BLaER1 (cell line): ENCODE measurements at regions not wholly inside any gene's neighbourhood (a gene's known extent, or its start where the extent isn't known, plus 50 kb on each side); places are given as distances from the start of the nearest gene placed in this dataset.

Experiments
- H3K27ac ChIP-seq: shearing (Covaris generic); formaldehyde crosslinking; 2 replicates; pipeline ENCODE4 v1.8.1; 2022
- H3K27me3 ChIP-seq: shearing (Covaris generic); formaldehyde crosslinking; 2 replicates; pipeline ENCODE4 v1.8.1; 2022
- H3K36me3 ChIP-seq: shearing (Covaris generic); formaldehyde crosslinking; 2 replicates; pipeline ENCODE4 v1.8.1; 2022
- H3K4me1 ChIP-seq: shearing (Covaris generic); formaldehyde crosslinking; 2 replicates; pipeline ENCODE4 v1.8.1; 2022
- H3K4me2 ChIP-seq: shearing (Covaris generic); formaldehyde crosslinking; 2 replicates; pipeline ENCODE4 v1.8.1; 2022
- H3K4me3 ChIP-seq: shearing (Covaris generic); formaldehyde crosslinking; 2 replicates; pipeline ENCODE4 v1.8.1; 2022
- H3K9ac ChIP-seq: shearing (Covaris generic); formaldehyde crosslinking; 2 replicates; pipeline ENCODE4 v1.8.1; 2022
- H3K9me3 ChIP-seq: shearing (Covaris generic); formaldehyde crosslinking; 2 replicates; pipeline ENCODE4 v1.8.1; 2022
- H4K20me1 ChIP-seq: shearing (Covaris generic); formaldehyde crosslinking; 2 replicates; pipeline ENCODE4 v1.8.1; 2022
- Cebpa-rat ChIP-seq: shearing (Covaris generic); IDR thresholded peaks from 2 replicates; pipeline ENCODE4 v1.8.1; 2022

DNA sequence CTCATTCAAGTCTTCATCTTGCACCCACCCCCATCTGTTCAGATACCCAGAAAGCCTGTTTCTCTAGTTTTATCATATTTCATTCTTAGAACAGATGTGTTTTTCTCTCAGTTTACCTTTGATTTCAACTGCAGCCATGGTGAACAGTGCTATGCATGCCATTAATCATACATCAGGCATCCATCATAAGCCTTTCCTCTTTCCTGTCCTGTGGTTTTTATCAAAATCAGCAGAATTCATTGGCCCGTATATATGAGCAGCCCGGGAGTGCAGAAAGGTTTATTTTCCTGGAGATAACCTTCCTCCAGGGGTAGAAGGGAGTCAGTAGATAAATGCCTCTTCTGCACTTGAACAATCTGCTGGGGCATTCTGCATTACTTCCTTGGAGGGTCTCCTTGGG, 65.7 kb downstream of the IL21 start:
- TF ChIP-seq Cebpa-rat = no peak
- H3K4me3 ChIP-seq = no peak overlapping the region
- H3K9ac ChIP-seq = no peak overlapping the region
- no peak overlapping the region for H3K27ac ChIP-seq
- no peaks in the 10 kb centered on the region for H3K9me3 ChIP-seq
- no peaks in the 10 kb centered on the region for H3K27me3 ChIP-seq
- no peaks in the 10 kb centered on the region for H4K20me1 ChIP-seq
- H3K36me3 ChIP-seq = no peaks in the 10 kb centered on the region
- peaks cover 8% of the 10 kb centered on the region for H3K4me1 ChIP-seq
- H3K4me2 ChIP-seq = peak overlapping the region; percentile 30; the same call in 1 of the 2 replicates

DNA sequence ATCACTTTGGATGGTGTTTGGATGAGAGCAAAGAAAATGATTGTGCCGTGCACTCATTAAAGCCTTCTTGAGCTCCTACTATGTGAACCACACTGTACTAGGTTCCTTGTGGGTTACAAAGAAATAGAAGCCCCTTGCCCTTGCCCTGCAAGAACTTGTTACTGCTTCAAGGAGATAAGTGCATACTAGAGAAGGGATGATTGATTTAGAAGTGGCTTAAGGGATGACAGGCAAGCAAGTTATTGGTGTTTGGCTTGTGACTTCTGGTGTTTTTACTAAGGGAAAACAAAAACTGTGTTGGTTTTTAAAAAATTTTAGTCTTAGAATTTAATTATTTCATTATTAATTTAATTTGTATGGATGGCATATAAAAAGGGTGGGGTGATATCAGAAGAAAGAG, 67.4 kb downstream of the IL21 start:
- H3K9me3 ChIP-seq = no peaks in the 10 kb centered on the region
- H3K27ac ChIP-seq = no peak overlapping the region
- no peak overlapping the region for H3K9ac ChIP-seq
- no peak overlapping the region for H3K4me2 ChIP-seq
- no peak overlapping the region for H3K4me3 ChIP-seq
- no peaks in the 10 kb centered on the region for H3K36me3 ChIP-seq
- no peak for TF ChIP-seq Cebpa-rat
- peaks cover 8% of the 10 kb centered on the region for H3K4me1 ChIP-seq
- H4K20me1 ChIP-seq = no peaks in the 10 kb centered on the region
- H3K27me3 ChIP-seq = no peaks in the 10 kb centered on the region

DNA sequence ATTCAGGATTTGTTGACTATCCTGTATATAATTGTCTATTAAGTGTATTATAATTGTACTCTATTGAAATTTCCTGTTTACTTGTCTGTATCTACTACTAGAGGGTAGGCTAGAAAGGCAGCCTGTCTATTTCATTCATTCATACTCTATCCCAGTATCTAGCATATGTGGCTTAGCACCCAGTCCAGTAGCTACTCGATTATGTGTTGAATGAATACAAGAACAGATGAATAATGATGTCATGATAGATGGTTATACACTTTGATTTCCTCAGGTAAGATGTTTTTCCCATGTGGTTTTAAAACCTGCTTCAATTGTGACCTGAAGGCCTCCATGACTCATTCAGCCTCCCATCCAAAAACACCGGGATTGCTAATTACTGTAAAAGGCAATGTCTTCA, 68.0 kb downstream of the IL21 start:
- Histone ChIP-seq H3K9me3 (no peaks in the 10 kb centered on the region), H3K4me1 (peaks cover 8% of the 10 kb centered on the region), H3K4me2 (no peak overlapping the region), H4K20me1 (no peaks in the 10 kb centered on the region), H3K27me3 (no peaks in the 10 kb centered on the region), H3K36me3 (no peaks in the 10 kb centered on the region), H3K9ac (no peak overlapping the region), H3K27ac (no peak overlapping the region), H3K4me3 (no peak overlapping the region)
- TF ChIP-seq Cebpa-rat = no peak

DNA sequence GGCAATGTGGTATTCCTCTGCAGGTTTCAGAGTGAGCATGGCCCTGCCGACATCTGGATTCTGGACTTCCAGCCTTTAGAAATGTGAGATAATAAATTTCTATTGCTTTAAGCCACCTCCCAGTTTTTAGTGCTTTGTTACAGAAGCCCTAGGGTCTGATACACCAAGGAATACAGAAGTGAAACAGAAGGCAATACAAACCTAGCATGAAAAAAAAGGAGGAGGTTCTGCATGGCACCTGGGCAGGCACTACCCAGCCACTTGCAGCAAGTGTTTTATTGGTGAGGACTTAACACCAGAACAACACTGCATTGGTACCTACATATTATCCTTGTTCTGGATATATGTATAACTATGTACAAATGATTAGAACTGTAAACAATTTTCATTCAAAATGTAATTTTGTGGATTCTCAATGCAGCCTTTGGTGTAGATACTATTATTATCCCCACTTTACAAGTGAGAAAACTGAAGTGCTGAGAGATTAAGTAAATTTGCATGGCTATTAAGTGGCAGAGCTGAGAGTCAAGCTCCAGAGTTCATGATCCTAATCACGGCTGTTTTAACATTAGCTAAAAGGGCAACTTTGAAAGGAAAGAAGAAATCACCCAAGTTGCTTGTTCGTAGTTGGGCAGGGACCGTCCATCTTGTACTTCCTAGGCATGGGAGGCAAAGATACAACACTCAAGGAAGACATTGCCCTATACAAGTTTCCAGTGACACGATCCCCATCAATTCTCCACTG, 71.8 kb downstream of the IL21 start:
- no peaks in the 10 kb centered on the region for H4K20me1 ChIP-seq
- no peak overlapping the region for H3K4me2 ChIP-seq
- no peaks in the 10 kb centered on the region for H3K27me3 ChIP-seq
- H3K4me3 ChIP-seq = no peak overlapping the region
- H3K36me3 ChIP-seq = no peaks in the 10 kb centered on the region
- H3K27ac ChIP-seq = no peak overlapping the region
- H3K9me3 ChIP-seq = no peaks in the 10 kb centered on the region
- no peak overlapping the region for H3K9ac ChIP-seq
- TF ChIP-seq Cebpa-rat = no peak
- no peaks in the 10 kb centered on the region for H3K4me1 ChIP-seq

DNA sequence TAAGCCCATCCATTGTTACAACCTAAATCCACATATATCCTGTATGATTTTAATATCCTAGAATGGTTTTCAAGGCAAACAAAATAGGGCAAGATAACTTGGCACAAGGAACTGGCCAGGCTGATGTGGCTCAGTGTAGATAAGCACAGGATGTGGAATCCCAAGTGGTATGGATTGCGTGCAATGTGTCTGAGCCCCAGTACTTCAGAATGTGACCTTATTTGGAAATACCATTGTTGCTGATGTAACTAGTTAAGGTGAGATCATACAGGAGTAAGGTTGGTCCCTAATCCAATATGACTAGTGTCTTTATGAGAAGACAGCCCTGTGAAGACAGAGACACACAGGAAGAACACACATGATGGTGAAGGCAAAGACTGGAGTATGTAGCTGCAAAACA, 72.4 kb downstream of the IL21 start:
- no peak for TF ChIP-seq Cebpa-rat
- no peak overlapping the region for H3K4me2 ChIP-seq

DNA sequence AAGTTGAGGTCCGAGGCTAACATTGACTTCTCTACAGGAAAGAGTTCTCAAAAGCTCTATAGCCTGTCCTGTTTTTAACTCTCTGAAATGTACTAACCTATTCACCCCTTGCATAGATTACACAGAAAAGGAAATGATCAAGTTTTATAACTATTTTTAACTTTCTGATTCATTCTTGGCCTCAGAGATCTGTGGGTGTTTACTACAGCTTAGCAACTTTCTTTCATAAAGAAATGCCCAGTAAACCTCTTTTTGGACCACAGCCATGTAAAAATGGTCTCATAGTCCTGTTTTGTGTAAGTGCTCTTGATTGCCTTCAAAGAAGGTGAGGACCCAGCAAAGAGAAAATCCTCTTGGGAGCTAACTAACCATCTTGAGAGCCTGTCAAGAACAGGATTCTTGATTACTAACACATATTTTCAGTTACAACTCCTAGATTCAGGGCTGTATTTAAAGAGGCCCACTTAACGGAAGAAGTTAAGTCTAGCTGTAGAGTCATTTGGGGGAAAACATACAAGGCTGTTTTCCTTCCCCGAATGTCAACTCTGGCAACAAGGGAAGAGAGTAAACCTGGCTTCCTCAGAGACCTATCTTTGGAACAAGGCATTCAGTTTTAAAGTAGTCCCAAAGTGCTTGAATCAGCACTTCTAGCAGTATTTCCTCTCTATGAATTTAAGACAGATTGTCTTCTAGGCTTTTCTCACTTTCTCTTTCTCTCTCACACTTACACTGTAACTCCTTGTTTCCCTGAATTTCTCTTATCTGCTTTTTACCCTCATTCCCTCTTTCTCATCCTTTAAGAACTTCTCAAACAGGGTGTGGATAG, 78.2 kb downstream of the IL21 start:
- TF ChIP-seq Cebpa-rat = no peak
- no peak overlapping the region for H3K9ac ChIP-seq
- no peaks in the 10 kb centered on the region for H3K36me3 ChIP-seq
- H3K27me3 ChIP-seq = no peaks in the 10 kb centered on the region
- no peak overlapping the region for H3K4me2 ChIP-seq
- H4K20me1 ChIP-seq = no peaks in the 10 kb centered on the region
- no peaks in the 10 kb centered on the region for H3K4me1 ChIP-seq
- H3K4me3 ChIP-seq = no peak overlapping the region
- no peak overlapping the region for H3K27ac ChIP-seq
- peaks cover 8% of the 10 kb centered on the region for H3K9me3 ChIP-seq

More for the DNA sequence above, 72.4 kb downstream of the IL21 start:
- Histone ChIP-seq H3K9me3 (no peaks in the 10 kb centered on the region), H3K27me3 (no peaks in the 10 kb centered on the region), H3K36me3 (no peaks in the 10 kb centered on the region), H3K4me3 (no peak overlapping the region), H3K27ac (no peak overlapping the region), H3K4me1 (no peaks in the 10 kb centered on the region), H3K9ac (no peak overlapping the region), H4K20me1 (no peaks in the 10 kb centered on the region)

DNA sequence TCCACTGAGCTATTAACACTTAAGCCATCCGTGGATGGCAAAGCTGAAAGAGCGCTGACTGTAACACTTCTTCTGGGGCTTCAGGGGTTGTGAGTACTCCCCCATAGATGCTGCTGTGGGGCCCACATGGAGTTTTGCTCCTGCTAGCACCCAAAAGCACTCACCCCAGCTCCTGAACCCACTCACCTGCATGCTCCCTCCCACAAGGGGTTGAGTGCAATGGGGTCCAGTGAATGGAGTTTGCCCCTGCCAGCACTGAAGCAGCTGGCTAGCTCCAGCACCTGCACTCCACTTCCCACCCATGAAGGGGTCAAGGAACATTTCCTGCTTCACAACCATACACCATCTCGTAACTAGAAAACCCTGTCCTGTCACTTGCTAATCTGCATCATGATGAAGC, 78.9 kb downstream of the IL21 start:
- no peak overlapping the region for H3K27ac ChIP-seq
- H3K9ac ChIP-seq = no peak overlapping the region
- H3K4me3 ChIP-seq = no peak overlapping the region
- H3K9me3 ChIP-seq = peaks cover 8% of the 10 kb centered on the region
- no peaks in the 10 kb centered on the region for H4K20me1 ChIP-seq
- TF ChIP-seq Cebpa-rat = no peak
- no peaks in the 10 kb centered on the region for H3K27me3 ChIP-seq
- H3K4me1 ChIP-seq = no peaks in the 10 kb centered on the region
- no peaks in the 10 kb centered on the region for H3K36me3 ChIP-seq
- H3K4me2 ChIP-seq = no peak overlapping the region

DNA sequence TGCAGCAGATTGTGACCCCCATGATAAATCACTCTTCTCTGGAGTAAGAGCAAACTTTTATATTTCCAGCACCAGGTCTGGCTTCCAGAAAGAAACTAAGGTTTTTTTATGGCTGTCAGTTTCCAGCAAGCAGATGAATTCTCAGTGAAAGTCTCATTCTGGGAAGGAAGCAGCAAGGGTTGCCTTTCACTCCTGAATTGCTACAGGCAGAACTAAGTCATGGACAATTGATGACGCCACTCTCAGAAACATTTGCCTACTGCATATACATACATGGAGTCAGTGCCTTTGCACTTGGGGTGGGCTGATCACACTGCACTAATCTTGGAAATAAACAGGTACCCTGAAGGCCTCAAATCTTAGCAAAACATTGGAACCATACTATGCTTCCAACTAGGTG, 80.0 kb downstream of the IL21 start:
- H3K4me3 ChIP-seq = no peak overlapping the region
- H3K9ac ChIP-seq = no peak overlapping the region
- H3K4me1 ChIP-seq = no peaks in the 10 kb centered on the region
- H4K20me1 ChIP-seq = no peaks in the 10 kb centered on the region
- no peaks in the 10 kb centered on the region for H3K36me3 ChIP-seq
- H3K27me3 ChIP-seq = no peaks in the 10 kb centered on the region
- no peak overlapping the region for H3K4me2 ChIP-seq
- TF ChIP-seq Cebpa-rat = no peak
- H3K9me3 ChIP-seq = peaks cover 8% of the 10 kb centered on the region
- no peak overlapping the region for H3K27ac ChIP-seq

DNA sequence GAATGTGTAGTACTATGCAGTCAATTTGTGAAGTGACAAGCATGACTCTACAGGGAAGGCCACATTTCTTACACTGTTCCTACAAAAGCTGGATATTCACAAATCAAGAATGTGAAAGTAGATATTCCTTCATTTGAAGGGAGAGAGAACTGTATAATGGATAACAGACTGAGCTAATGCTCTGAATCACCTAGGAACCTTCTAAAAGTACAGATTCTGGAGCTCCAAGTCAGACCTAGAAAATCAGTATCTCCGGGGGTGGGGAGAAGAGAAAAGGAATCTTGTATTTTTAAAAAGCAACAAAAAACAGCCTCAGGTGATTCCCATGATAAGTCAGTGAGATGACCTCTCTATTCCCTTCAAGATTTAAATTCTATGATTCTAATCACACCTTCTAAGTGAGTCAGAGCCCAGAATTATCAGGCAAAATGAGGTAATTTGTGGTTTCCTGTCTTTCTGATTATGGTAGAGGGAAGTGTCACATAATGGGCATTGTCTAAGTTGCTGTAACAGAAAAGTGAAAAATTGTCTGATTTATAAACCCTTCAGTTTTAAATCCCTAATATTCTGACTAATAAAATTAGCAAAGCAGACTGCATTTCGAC, 80.9 kb downstream of the IL21 start:
- no peak overlapping the region for H3K9ac ChIP-seq
- H3K4me3 ChIP-seq = no peak overlapping the region
- no peaks in the 10 kb centered on the region for H3K4me1 ChIP-seq
- H3K27ac ChIP-seq = no peak overlapping the region
- no peak for TF ChIP-seq Cebpa-rat
- H3K27me3 ChIP-seq = no peaks in the 10 kb centered on the region
- H3K36me3 ChIP-seq = no peaks in the 10 kb centered on the region
- no peaks in the 10 kb centered on the region for H4K20me1 ChIP-seq
- peaks cover 8% of the 10 kb centered on the region for H3K9me3 ChIP-seq
- no peak overlapping the region for H3K4me2 ChIP-seq

DNA sequence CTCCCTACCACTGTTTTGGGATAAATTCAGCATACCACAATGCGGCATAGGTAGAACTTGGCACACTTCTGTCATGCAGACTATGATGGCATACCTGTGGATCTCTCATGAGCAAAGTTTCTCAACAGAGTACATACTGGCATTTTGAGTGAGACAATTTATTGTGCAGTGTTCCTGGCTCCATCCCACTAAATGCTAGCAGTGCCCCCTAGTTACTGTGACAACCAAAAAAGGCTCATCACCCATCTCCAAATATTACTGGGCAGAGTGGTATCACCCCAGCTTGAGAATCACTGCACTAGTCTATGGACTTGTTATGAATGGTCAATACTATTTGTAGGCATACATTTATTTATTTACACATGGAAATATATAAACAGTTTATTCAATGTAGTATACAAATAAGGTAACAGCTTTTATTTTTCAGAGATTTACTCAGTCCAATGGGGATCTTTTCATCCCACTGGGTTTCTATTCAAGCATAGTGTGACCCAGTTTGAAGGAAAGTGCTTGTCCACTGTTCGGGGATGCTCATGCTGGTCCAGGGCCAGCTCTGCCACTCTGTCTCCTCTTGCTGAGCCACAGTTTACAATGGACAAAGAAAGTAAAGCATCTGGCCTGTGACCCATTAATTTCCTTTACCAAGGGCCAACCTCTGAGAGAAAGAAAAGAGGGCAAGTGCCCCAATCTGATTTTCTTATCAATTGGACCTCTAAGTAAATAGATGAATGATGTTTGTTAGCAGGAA, 81.0 kb upstream of the IL2 start:
- Histone ChIP-seq H3K9me3 (peaks cover 8% of the 10 kb centered on the region), H3K4me2 (no peak overlapping the region), H3K4me3 (no peak overlapping the region), H3K4me1 (peaks cover 10% of the 10 kb centered on the region), H4K20me1 (no peaks in the 10 kb centered on the region), H3K36me3 (no peaks in the 10 kb centered on the region), H3K9ac (no peak overlapping the region), H3K27ac (no peak overlapping the region), H3K27me3 (no peaks in the 10 kb centered on the region)
- no peak for TF ChIP-seq Cebpa-rat
